Prostate gland (tissue), 2 donors: ENCODE measurements at regions not wholly inside any gene's neighbourhood (a gene's known extent, or its start where the extent isn't known, plus 50 kb on each side); places are given as distances from the start of the nearest gene placed in this dataset.
"Not testable (repeated sequence)": the region's sequence is repeated elsewhere in the genome, so short reads cannot be mapped to it uniquely, and the experiment has no call there.

Experiments used
- DNase-seq: peaks from one replicate; pipeline ENCODE4 v3.0.0-alpha.2; 2019; ENCODE audit warnings: low spot score
- H3K27ac ChIP-seq, 2 donors: fragments of 200-600 bp; sonication (generic); 2 replicates each; pipeline ENCODE4 v1.5.1; 2017 to 2019
- H3K27me3 ChIP-seq: fragments of 200-600 bp; sonication (generic); replicated peaks from 2 replicates; pipeline ENCODE4 v1.5.1; 2019; ENCODE audit not compliant: insufficient read depth
- H3K36me3 ChIP-seq, 2 donors: fragments of 200-600 bp; sonication (generic); 1 replicate in 1 of 2; 2 replicates in 1 of 2; pipeline versions ENCODE4 v1.5.1 to v1.8.1; 2017 to 2019
- H3K4me1 ChIP-seq: fragments of 200-600 bp; sonication (generic); replicated peaks from 2 replicates; pipeline ENCODE4 v1.5.1; 2019
- H3K4me3 ChIP-seq, 2 donors: fragments of 200-600 bp; sonication (generic); 2 replicates each; pipeline ENCODE4 v1.5.1; 2017 to 2019
- H3K9me3 ChIP-seq: fragments of 200-600 bp; sonication (generic); 2 replicates; pipeline ENCODE4 v1.5.1; 2017
- POLR2A ChIP-seq: fragments of 450-650 bp; IDR thresholded peaks from one replicate; pipeline ENCODE4 v1.6.1; 2016; ENCODE audit warnings: antibody characterized with exemption, mild to moderate bottlenecking
- POLR2AphosphoS5 ChIP-seq: sonication (generic); formaldehyde crosslinking; IDR thresholded peaks from one replicate; pipeline ENCODE4 v1.6.1; 2017; ENCODE audit warnings: antibody characterized with exemption
- WGBS: methylation state at CpG from one replicate; pipeline ENCODE4 v1.1.5; 2018; 5-methylcytosine and 5-hydroxymethylcytosine counted together
- intact Hi-C: fragments of 100-400 bp; cut with DNase I; formaldehyde crosslinking; loops from one replicate; pipeline ENCODE4 v1.14.2; 2022
- TF ChIP-seq, protein P1 (sequence below), 4 experiments: fragments of 200-600 bp in 2 of 4; fragments of 450-650 bp in 2 of 4; sonication (generic) in 2 of 4; IDR thresholded peaks; 1 replicate in 3 of 4; 2 replicates in 1 of 4; pipeline ENCODE4 v1.5.1; 2016 to 2019; ENCODE audit warnings: antibody characterized with exemption in 4 of 4, mild to moderate bottlenecking in 2 of 4, moderate library complexity in 2 of 4

DNA sequence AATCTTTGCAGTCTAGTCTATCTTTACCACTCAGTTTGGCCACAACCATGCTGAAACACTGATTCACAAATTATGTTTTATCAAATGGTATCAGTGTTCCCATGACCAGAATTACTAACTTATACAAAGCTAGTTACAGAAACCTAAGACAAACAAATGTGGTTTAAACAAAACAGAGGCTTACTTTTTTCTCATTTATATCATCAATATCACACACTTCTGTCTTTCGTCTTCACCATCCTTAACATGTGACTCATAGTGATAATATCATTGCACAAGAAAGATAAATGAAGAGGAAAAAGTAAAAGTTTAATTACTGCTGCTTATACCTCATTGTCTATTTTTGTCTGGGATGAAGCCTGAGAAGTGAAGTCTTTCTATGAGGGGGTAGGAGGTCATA, 406.6 kb downstream of the PCDH10 start:
- Histone ChIP-seq H3K4me3 (no peak overlapping the region), H3K4me1 (no peaks in the 10 kb centered on the region), H3K9me3 (no peaks in the 10 kb centered on the region), H3K36me3 (no peaks in the 10 kb centered on the region), H3K27ac (no peak overlapping the region), H3K27me3 (no peaks in the 10 kb centered on the region)
- intact Hi-C loops = no loop called here
- DNase-seq = no peak
- WGBS = 43% methylated on average over 1 of the region's 1 CpG
- no peak for TF ChIP-seq POLR2AphosphoS5
- TF ChIP-seq POLR2A = no peak
- TF ChIP-seq, protein P1, sequence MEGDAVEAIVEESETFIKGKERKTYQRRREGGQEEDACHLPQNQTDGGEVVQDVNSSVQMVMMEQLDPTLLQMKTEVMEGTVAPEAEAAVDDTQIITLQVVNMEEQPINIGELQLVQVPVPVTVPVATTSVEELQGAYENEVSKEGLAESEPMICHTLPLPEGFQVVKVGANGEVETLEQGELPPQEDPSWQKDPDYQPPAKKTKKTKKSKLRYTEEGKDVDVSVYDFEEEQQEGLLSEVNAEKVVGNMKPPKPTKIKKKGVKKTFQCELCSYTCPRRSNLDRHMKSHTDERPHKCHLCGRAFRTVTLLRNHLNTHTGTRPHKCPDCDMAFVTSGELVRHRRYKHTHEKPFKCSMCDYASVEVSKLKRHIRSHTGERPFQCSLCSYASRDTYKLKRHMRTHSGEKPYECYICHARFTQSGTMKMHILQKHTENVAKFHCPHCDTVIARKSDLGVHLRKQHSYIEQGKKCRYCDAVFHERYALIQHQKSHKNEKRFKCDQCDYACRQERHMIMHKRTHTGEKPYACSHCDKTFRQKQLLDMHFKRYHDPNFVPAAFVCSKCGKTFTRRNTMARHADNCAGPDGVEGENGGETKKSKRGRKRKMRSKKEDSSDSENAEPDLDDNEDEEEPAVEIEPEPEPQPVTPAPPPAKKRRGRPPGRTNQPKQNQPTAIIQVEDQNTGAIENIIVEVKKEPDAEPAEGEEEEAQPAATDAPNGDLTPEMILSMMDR (IDR thresholded peaks at IDR 0.05) = no peak

DNA sequence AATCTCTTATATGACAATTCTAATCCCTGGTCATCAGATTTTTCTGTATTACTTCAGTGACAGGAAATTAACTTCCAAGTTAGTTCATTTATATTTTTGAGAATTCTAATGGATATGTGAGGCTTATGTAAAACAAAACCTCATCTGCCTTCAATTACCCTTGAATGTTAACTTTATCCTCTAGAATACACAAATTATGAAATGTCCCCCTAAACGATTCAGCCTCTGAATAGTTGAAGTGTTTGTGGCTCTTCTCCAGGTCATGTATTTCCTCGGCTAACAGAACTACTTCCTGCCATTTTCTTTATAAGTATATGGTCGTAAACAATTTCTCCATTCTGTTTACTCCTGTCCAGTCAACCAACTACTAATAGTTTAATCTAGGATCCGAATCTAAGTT, 401.3 kb downstream of the PCDH10 start:
- intact Hi-C loops = no loop called here
- no peaks in the 10 kb centered on the region for H3K27me3 ChIP-seq
- DNase-seq = no peak
- no peaks in the 10 kb centered on the region for H3K4me1 ChIP-seq
- TF ChIP-seq, protein P1 (IDR thresholded peaks at IDR 0.05) = no peak
- TF ChIP-seq POLR2AphosphoS5 (no peak), POLR2A (no peak)
- H3K27ac ChIP-seq = no peak overlapping the region
- WGBS = 49% methylated on average over 4 of the region's 4 CpGs
- no peak overlapping the region for H3K4me3 ChIP-seq
- H3K9me3 ChIP-seq = no peaks in the 10 kb centered on the region
- no peaks in the 10 kb centered on the region for H3K36me3 ChIP-seq

DNA sequence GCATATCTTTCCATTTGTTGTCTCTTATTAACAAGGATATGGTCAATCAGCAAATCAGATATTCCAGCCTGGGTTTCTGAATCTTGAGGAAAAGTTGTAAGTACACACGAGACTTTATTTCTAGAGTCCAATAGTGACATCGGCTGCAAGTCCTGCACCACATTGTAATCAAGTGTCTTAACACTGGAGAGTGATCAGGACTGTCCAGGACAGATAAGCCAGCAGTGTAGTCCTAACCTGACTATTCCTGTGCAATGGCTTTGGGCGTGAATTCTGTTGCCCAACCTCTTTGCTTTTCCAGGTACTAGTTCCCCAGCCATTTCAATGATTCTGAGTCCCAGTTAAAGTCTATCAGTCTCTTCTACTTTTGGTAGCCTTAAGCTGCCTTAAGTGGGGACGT, 395.0 kb downstream of the PCDH10 start:
- Histone ChIP-seq H3K36me3 (no peaks in the 10 kb centered on the region), H3K27ac (no peak overlapping the region), H3K4me1 (no peaks in the 10 kb centered on the region), H3K9me3 (no peaks in the 10 kb centered on the region), H3K27me3 (no peaks in the 10 kb centered on the region), H3K4me3 (no peak overlapping the region)
- TF ChIP-seq POLR2AphosphoS5 (no peak), POLR2A (no peak)
- TF ChIP-seq, protein P1 (IDR thresholded peaks at IDR 0.05) = no peak
- no peak for DNase-seq
- intact Hi-C loops = no loop called here
- WGBS = 94% methylated on average over 4 of the region's 4 CpGs

DNA sequence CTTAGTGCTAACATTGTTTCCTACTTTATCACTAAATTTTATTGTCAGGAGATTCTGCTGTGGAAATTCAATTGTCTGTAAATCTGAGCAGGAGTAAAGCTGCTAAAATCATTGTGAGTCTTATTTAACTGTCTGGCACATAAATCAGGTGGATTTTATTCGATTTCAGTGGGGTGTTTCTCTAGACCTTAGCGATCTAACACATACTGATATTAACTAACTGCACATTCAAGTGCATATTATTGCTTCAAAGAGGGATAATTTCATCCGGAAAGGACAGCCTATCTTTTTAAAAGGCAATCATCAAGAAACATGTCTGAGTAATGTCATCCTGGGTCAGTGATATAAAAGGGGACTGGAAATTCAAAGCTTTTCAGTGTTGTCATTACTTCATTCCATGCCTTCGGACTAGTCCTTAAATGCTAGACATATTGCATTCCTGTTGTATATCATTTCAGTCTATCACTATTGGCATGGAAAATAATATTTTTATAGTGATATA, 388.7 kb downstream of the PCDH10 start:
- TF ChIP-seq POLR2A = no peak
- TF ChIP-seq POLR2AphosphoS5 = no peak
- TF ChIP-seq, protein P1 (IDR thresholded peaks at IDR 0.05) = no peak
- intact Hi-C loops = no loop called here
- H3K27me3 ChIP-seq = no peaks in the 10 kb centered on the region
- H3K4me1 ChIP-seq = no peaks in the 10 kb centered on the region
- H3K27ac ChIP-seq = no peak overlapping the region
- no peak for DNase-seq
- 38% methylated on average over 4 of the region's 4 CpGs for WGBS
- H3K4me3 ChIP-seq = no peak overlapping the region
- no peaks in the 10 kb centered on the region for H3K36me3 ChIP-seq
- H3K9me3 ChIP-seq = no peaks in the 10 kb centered on the region

DNA sequence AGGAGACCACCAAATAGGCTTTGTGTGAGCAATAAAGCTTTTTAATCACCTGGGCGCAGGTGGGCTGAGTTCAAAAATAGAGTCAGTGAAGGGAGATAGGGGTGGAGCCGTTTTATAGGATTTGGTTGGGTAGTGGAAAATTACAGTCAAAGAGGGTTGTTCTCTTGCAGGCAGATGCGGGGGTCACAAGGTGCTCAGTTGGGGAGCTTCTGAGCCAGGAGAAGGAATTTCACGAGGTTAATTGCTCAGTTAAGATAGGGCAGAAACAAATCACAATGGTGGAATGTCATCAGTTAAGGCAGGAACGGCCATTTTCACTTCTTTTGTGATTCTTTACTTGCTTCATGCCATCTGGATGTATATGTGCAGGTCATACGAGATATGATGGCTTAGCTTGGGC, 385.1 kb downstream of the PCDH10 start:
- H3K27me3 ChIP-seq, H3K4me3 ChIP-seq, intact Hi-C loops, H3K4me1 ChIP-seq, H3K27ac ChIP-seq, DNase-seq, H3K36me3 ChIP-seq, H3K9me3 ChIP-seq: not testable (repeated sequence)
- 70% methylated on average over 6 of the region's 6 CpGs for WGBS
